Kidney epithelial cell (primary cell): ENCODE measurements at regions not wholly inside any gene's neighbourhood (a gene's known extent, or its start where the extent isn't known, plus 50 kb on each side); places are given as distances from the start of the nearest gene placed in this dataset.

ENCODE experiments used
- DNase-seq: peaks from one replicate; pipeline ENCODE4 v3.0.0-alpha.2; 2010; ENCODE audit warnings: low read depth
- H3K27me3 ChIP-seq: 2 replicates; pipeline ENCODE4 v1.6.0; 2011; ENCODE audit warnings: low read length; ENCODE audit not compliant: control insufficient read depth, insufficient read depth
- H3K36me3 ChIP-seq: 2 replicates; pipeline ENCODE4 v1.5.1; 2011; ENCODE audit warnings: low read length; ENCODE audit not compliant: control insufficient read depth, insufficient read depth
- H3K4me3 ChIP-seq: 2 replicates; pipeline ENCODE4 v1.5.1; 2011; ENCODE audit warnings: low read depth, mild to moderate bottlenecking, control low read depth, low read length
- TF ChIP-seq, protein P1 (sequence below): IDR thresholded peaks from 2 replicates; pipeline ENCODE4 v1.5.1; 2011; ENCODE audit warnings: mild to moderate bottlenecking, moderate library complexity, low read length, control low read depth, inconsistent platforms; ENCODE audit not compliant: insufficient read depth, poor library complexity, severe bottlenecking

DNA sequence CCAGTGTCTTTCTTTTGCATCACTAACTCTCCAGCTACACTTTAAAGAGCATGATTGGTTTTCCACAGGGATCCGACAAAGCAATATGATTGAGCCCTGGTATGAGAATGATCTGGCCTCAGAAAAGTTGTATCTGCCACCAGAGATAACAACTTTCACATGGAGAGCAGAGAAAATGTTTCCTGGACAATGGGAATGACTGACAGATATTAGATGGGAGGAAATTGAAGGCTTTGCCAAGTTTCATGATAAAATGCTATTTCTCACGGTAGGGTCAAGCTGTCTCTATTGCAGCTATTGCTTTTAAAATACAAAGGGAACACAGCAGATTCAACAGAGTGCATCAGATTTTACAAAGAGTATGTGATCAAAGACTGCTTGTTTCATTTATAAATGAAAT is 56.4 kb upstream of the GLIS3 start:
- H3K27me3 ChIP-seq: no peaks in the 10 kb centered on the region
- H3K4me3 ChIP-seq: no peak overlapping the region
- TF ChIP-seq, protein P1, sequence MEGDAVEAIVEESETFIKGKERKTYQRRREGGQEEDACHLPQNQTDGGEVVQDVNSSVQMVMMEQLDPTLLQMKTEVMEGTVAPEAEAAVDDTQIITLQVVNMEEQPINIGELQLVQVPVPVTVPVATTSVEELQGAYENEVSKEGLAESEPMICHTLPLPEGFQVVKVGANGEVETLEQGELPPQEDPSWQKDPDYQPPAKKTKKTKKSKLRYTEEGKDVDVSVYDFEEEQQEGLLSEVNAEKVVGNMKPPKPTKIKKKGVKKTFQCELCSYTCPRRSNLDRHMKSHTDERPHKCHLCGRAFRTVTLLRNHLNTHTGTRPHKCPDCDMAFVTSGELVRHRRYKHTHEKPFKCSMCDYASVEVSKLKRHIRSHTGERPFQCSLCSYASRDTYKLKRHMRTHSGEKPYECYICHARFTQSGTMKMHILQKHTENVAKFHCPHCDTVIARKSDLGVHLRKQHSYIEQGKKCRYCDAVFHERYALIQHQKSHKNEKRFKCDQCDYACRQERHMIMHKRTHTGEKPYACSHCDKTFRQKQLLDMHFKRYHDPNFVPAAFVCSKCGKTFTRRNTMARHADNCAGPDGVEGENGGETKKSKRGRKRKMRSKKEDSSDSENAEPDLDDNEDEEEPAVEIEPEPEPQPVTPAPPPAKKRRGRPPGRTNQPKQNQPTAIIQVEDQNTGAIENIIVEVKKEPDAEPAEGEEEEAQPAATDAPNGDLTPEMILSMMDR: no peak
- no peak for DNase-seq
- no peaks in the 10 kb centered on the region for H3K36me3 ChIP-seq

DNA sequence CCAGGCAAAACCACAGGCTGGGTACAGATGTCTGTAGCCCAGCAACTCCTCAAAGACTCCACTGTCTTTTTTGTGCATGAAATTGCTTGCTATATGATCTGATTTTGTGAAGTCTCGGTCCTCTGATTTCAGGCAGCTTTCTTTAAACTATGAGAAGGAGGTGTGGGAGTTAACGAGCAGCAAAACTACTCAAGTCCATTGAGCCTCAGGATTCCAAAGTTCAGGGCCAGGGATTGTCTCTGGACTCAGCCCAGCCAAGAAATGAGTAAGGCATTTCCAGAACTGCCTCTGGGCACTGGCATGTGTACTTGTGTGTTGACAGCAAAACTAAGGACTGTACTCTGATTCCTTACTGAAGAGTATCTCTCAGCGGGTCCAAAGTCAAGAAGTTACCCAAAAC is 53.4 kb upstream of the GLIS3 start:
- Histone ChIP-seq H3K4me3 (no peak overlapping the region), H3K27me3 (no peaks in the 10 kb centered on the region), H3K36me3 (no peaks in the 10 kb centered on the region)
- DNase-seq: no peak
- TF ChIP-seq, protein P1: no peak

DNA sequence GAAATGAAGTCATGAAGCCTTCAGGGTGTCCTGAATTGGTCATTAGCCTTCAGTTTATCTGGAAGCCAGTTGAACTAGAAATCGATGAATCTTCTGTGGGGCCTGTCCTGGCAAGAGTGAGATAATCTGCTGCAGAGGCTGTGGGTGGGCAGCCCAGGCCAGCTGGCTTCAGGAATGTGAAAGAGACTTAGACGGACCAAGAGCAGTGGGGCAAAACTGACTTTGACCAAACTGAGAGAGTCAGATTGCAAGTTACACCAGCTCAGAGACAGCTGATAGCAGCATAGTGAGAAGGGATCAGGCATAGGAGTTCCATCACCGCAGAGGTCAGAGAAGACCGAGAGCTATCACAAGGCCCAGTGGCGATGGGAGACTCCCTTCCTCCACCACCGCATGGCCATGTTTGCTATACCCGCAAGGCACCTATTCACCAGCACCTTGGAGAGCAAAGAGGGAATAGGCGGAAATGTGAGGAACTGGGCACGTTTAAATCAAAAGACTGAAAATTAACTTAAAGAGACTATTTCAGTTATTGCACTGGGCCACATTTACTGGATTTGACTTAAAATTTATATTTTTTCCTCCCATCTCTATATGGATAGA is 50.0 kb upstream of the GLIS3 start:
- no peaks in the 10 kb centered on the region for H3K36me3 ChIP-seq
- H3K4me3 ChIP-seq: no peak overlapping the region
- DNase-seq: no peak
- TF ChIP-seq, protein P1: no peak
- H3K27me3 ChIP-seq: no peaks in the 10 kb centered on the region
